Left lung (tissue), 4 donors: ENCODE measurements at regions not wholly inside any gene's neighbourhood (a gene's known extent, or its start where the extent isn't known, plus 50 kb on each side); places are given as distances from the start of the nearest gene placed in this dataset.
"Not testable (repeated sequence)": the region's sequence is repeated elsewhere in the genome, so short reads cannot be mapped to it uniquely, and the experiment has no call there.

Experiments
- ATAC-seq: fragments of 200-7000 bp; cut with Tn5 transposase; one replicate; pipeline ENCODE4 v1.9.1; 2020; ENCODE audit warnings: moderate library complexity
- DNase-seq, 4 donors: peaks; one replicate each; pipeline ENCODE4 v3.0.0-alpha.2; 2013 to 2020
- H3K27ac ChIP-seq, 2 donors: fragments of 200-600 bp; sonication (generic) in 1 of 2; one replicate each; pipeline versions ENCODE4 v1.5.0 to v1.8.0; 2020 to 2021
- H3K27me3 ChIP-seq, 2 donors: fragments of 200-600 bp; sonication (generic) in 1 of 2; one replicate each; pipeline versions ENCODE4 v1.5.0 to v1.8.0; 2020 to 2021
- H3K36me3 ChIP-seq, 2 donors: fragments of 200-600 bp; sonication (generic) in 1 of 2; one replicate each; pipeline versions ENCODE4 v1.5.0 to v1.8.0; 2020 to 2021
- H3K4me1 ChIP-seq, 2 donors: fragments of 200-600 bp; one replicate each; pipeline ENCODE4 v1.8.0; 2021
- H3K4me3 ChIP-seq, 2 donors: fragments of 200-600 bp; sonication (generic) in 1 of 2; one replicate each; pipeline versions ENCODE4 v1.5.0 to v1.8.0; 2020 to 2021; ENCODE audit warnings: mild to moderate bottlenecking in 1 of 2
- H3K9me3 ChIP-seq, 2 donors: fragments of 200-600 bp; sonication (generic) in 1 of 2; one replicate each; pipeline versions ENCODE4 v1.5.0 to v1.8.0; 2020 to 2021
- CTCF ChIP-seq, 2 donors: fragments of 200-600 bp; sonication (generic) in 1 of 2; IDR thresholded peaks; one replicate each; pipeline versions ENCODE4 v1.5.0 to v1.8.0; 2021; ENCODE audit warnings: antibody characterized with exemption in 2 of 2
- intact Hi-C, 2 donors: fragments of 100-400 bp; cut with DNase I; formaldehyde crosslinking; loops; one replicate each; pipeline versions ENCODE4 v1.11.2 to v1.14.2; 2022
- donor health status: DM: no; HTN: yes; CAD: no.
- donor health status: DM: no; HTN: no; CAD: no.

- H3K36me3 ChIP-seq = no peaks in the 10 kb centered on the region
- no peak for TF ChIP-seq CTCF (IDR thresholded peaks at IDR 0.05)
- no peak for DNase-seq
- H3K27me3 ChIP-seq = no peaks in the 10 kb centered on the region
- H3K4me3 ChIP-seq = no peak overlapping the region
- H3K27ac ChIP-seq = no peak overlapping the region
- no peak for ATAC-seq
- H3K9me3 ChIP-seq = peaks cover 0 to 7% of the 10 kb centered on the region in 2 donors
- intact Hi-C loops = no loop called here
- no peaks in the 10 kb centered on the region for H3K4me1 ChIP-seq
These were observed 369.5 kb downstream of the TAF11L14 start for GRCh38 chr5:18003784-18004183.

- H3K36me3 ChIP-seq, H3K4me3 ChIP-seq, ATAC-seq, H3K4me1 ChIP-seq, H3K27me3 ChIP-seq, intact Hi-C loops, H3K9me3 ChIP-seq, H3K27ac ChIP-seq: not testable (repeated sequence)
- DNase-seq = peak in 1 of 4 donors; percentile 52
These were observed 372.0 kb downstream of the TAF11L14 start for GRCh38 chr5:18006235-18006634.

- Histone ChIP-seq H3K4me1 (no peaks in the 10 kb centered on the region), H3K36me3 (no peaks in the 10 kb centered on the region), H3K9me3 (peaks cover 0 to 7% of the 10 kb centered on the region in 2 donors), H3K27ac (no peak overlapping the region), H3K27me3 (no peaks in the 10 kb centered on the region), H3K4me3 (no peak overlapping the region)
- no peak for DNase-seq
- ATAC-seq = no peak
- intact Hi-C loops = no loop called here
- no peak for TF ChIP-seq CTCF (IDR thresholded peaks at IDR 0.05)
These were observed 374.7 kb downstream of the TAF11L14 start for GRCh38 chr5:18008940-18009339.

- DNase-seq = no peak
- no peaks in the 10 kb centered on the region for H3K4me1 ChIP-seq
- H3K27me3 ChIP-seq = no peaks in the 10 kb centered on the region
- H3K4me3 ChIP-seq = no peak overlapping the region
- H3K27ac ChIP-seq = no peak overlapping the region
- no peaks in the 10 kb centered on the region for H3K9me3 ChIP-seq
- ATAC-seq = no peak
- intact Hi-C loops = no loop called here
- H3K36me3 ChIP-seq = no peaks in the 10 kb centered on the region
- no peak for TF ChIP-seq CTCF (IDR thresholded peaks at IDR 0.05)
These were observed 375.8 kb downstream of the TAF11L14 start for GRCh38 chr5:18010053-18010452.

GRCh38 chr5:18018472-18018871, 384.2 kb downstream of the TAF11L14 start:
- TF ChIP-seq CTCF (IDR thresholded peaks at IDR 0.05) = no peak
- Histone ChIP-seq H3K4me1 (no peaks in the 10 kb centered on the region), H3K4me3 (no peak overlapping the region), H3K27ac (no peak overlapping the region), H3K27me3 (no peaks in the 10 kb centered on the region), H3K36me3 (no peaks in the 10 kb centered on the region), H3K9me3 (no peaks in the 10 kb centered on the region)
- ATAC-seq = no peak
- intact Hi-C loops = no loop called here
- no peak for DNase-seq

GRCh38 chr5:18023275-18023674, 389.0 kb downstream of the TAF11L14 start:
- H3K27me3 ChIP-seq = no peaks in the 10 kb centered on the region
- no peak overlapping the region for H3K27ac ChIP-seq
- TF ChIP-seq CTCF (IDR thresholded peaks at IDR 0.05) = no peak
- ATAC-seq (no peak), DNase-seq (no peak)
- no peak overlapping the region for H3K4me3 ChIP-seq
- intact Hi-C loops = no loop called here
- H3K36me3 ChIP-seq = no peaks in the 10 kb centered on the region
- no peaks in the 10 kb centered on the region for H3K4me1 ChIP-seq
- peaks cover 0 to 2% of the 10 kb centered on the region in 2 donors for H3K9me3 ChIP-seq
